ENCODE measurements at regions not wholly inside any gene's neighbourhood (a gene's known extent, or its start where the extent isn't known, plus 50 kb on each side); places are given as distances from the start of the nearest gene placed in this dataset.

- TF ChIP-seq, protein P1, sequence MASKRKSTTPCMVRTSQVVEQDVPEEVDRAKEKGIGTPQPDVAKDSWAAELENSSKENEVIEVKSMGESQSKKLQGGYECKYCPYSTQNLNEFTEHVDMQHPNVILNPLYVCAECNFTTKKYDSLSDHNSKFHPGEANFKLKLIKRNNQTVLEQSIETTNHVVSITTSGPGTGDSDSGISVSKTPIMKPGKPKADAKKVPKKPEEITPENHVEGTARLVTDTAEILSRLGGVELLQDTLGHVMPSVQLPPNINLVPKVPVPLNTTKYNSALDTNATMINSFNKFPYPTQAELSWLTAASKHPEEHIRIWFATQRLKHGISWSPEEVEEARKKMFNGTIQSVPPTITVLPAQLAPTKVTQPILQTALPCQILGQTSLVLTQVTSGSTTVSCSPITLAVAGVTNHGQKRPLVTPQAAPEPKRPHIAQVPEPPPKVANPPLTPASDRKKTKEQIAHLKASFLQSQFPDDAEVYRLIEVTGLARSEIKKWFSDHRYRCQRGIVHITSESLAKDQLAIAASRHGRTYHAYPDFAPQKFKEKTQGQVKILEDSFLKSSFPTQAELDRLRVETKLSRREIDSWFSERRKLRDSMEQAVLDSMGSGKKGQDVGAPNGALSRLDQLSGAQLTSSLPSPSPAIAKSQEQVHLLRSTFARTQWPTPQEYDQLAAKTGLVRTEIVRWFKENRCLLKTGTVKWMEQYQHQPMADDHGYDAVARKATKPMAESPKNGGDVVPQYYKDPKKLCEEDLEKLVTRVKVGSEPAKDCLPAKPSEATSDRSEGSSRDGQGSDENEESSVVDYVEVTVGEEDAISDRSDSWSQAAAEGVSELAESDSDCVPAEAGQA (IDR thresholded peaks at IDR 0.05; ENCODE audit: low read depth), result no peak
- TF ChIP-seq, protein P1 (CRISPR knock-in tag; IDR thresholded peaks at IDR 0.05; ENCODE audit: borderline replicate concordance), result no peak
- TF ChIP-seq TGIF2 (CRISPR knock-in tag; IDR thresholded peaks at IDR 0.05), result no peak
- TF ChIP-seq, protein P2, sequence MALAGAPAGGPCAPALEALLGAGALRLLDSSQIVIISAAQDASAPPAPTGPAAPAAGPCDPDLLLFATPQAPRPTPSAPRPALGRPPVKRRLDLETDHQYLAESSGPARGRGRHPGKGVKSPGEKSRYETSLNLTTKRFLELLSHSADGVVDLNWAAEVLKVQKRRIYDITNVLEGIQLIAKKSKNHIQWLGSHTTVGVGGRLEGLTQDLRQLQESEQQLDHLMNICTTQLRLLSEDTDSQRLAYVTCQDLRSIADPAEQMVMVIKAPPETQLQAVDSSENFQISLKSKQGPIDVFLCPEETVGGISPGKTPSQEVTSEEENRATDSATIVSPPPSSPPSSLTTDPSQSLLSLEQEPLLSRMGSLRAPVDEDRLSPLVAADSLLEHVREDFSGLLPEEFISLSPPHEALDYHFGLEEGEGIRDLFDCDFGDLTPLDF (CRISPR knock-in tag; IDR thresholded peaks at IDR 0.05), result no peak
- no peak for TF ChIP-seq ZSCAN20 (CRISPR knock-in tag; IDR thresholded peaks at IDR 0.05; ENCODE audit: borderline replicate concordance)
- no peak for TF ChIP-seq SRSF1 (optimal IDR thresholded peaks at IDR 0.05; ENCODE audit: low read depth, low read length)
- TF ChIP-seq, protein P3, sequence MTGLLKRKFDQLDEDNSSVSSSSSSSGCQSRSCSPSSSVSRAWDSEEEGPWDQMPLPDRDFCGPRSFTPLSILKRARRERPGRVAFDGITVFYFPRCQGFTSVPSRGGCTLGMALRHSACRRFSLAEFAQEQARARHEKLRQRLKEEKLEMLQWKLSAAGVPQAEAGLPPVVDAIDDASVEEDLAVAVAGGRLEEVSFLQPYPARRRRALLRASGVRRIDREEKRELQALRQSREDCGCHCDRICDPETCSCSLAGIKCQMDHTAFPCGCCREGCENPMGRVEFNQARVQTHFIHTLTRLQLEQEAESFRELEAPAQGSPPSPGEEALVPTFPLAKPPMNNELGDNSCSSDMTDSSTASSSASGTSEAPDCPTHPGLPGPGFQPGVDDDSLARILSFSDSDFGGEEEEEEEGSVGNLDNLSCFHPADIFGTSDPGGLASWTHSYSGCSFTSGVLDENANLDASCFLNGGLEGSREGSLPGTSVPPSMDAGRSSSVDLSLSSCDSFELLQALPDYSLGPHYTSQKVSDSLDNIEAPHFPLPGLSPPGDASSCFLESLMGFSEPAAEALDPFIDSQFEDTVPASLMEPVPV (CRISPR knock-in tag; IDR thresholded peaks at IDR 0.05), result no peak
- TF ChIP-seq TBX3 (IDR thresholded peaks at IDR 0.05; ENCODE audit: borderline replicate concordance), result peak; percentile 65; the same call in 1 of the 2 replicates
- no peak for TF ChIP-seq ZFP90 (CRISPR knock-in tag; IDR thresholded peaks at IDR 0.05; ENCODE audit: borderline replicate concordance)
- no peak for TF ChIP-seq CC2D1A (CRISPR knock-in tag; IDR thresholded peaks at IDR 0.05)
- TF ChIP-seq ZNF329 (CRISPR knock-in tag; IDR thresholded peaks at IDR 0.05; ENCODE audit: low read depth), result no peak
- no peak for TF ChIP-seq DNMT1 (CRISPR knock-in tag; IDR thresholded peaks at IDR 0.05)
- TF ChIP-seq CERS6 (CRISPR knock-in tag; IDR thresholded peaks at IDR 0.05), result no peak
- TF ChIP-seq GATA4 (IDR thresholded peaks at IDR 0.05; ENCODE audit: borderline replicate concordance, low read depth), result no peak; the same call in 1 of the 2 replicates
- no peak for TF ChIP-seq STAT5B (CRISPR knock-in tag; IDR thresholded peaks at IDR 0.05)
- no peak for TF ChIP-seq ZNF674 (CRISPR knock-in tag; IDR thresholded peaks at IDR 0.05; ENCODE audit: low read depth)
- no peak for TF ChIP-seq DZIP1 (CRISPR knock-in tag; IDR thresholded peaks at IDR 0.05)
These were observed 631.0 kb downstream of the IRS1 start (continued) for GRCh38 chr2:226168496-226169160.
